ENCODE measurements at regions not wholly inside any gene's neighbourhood (a gene's known extent, or its start where the extent isn't known, plus 50 kb on each side); places are given as distances from the start of the nearest gene placed in this dataset.

DNA sequence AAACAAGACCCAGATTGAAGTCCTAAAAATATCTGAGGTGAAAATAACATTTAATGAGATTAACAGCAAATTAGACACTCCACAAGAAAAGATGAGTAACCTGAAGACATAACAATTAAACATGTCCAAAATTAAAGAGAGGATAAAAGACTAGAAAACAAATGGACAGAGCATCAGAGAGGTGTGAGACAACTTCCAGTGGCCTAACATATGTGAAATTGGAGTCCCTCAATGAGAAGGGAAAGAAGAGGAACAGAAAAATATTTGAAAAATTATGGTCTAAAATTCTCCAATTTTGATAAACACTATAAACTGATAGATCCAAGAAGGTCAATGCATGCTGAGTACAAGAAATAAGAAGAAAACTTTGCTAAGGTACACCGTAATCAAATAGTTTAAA is 151.9 kb downstream of the KITLG start:
- TF ChIP-seq, protein P1, sequence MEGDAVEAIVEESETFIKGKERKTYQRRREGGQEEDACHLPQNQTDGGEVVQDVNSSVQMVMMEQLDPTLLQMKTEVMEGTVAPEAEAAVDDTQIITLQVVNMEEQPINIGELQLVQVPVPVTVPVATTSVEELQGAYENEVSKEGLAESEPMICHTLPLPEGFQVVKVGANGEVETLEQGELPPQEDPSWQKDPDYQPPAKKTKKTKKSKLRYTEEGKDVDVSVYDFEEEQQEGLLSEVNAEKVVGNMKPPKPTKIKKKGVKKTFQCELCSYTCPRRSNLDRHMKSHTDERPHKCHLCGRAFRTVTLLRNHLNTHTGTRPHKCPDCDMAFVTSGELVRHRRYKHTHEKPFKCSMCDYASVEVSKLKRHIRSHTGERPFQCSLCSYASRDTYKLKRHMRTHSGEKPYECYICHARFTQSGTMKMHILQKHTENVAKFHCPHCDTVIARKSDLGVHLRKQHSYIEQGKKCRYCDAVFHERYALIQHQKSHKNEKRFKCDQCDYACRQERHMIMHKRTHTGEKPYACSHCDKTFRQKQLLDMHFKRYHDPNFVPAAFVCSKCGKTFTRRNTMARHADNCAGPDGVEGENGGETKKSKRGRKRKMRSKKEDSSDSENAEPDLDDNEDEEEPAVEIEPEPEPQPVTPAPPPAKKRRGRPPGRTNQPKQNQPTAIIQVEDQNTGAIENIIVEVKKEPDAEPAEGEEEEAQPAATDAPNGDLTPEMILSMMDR (conservative IDR thresholded peaks at IDR 0.05; ENCODE audit: low read depth, low read length): no peak
- TF ChIP-seq EZH2 (IDR thresholded peaks at IDR 0.05; ENCODE audit: borderline replicate concordance, low read depth, low read length, poor library complexity, severe bottlenecking): no peak

Data from A673 (cell line).